PC-9 (cell line): ENCODE measurements at regions not wholly inside any gene's neighbourhood (a gene's known extent, or its start where the extent isn't known, plus 50 kb on each side); places are given as distances from the start of the nearest gene placed in this dataset.

ENCODE experiments used
- CTCF ChIP-seq: fragments of 200-600 bp; sonication (generic); conservative IDR thresholded peaks from 2 replicates; pipeline ENCODE4 v1.6.1; 2017; ENCODE audit warnings: mixed run types, antibody characterized with exemption, mild to moderate bottlenecking, moderate library complexity
- EZH2 ChIP-seq: fragments of 200-600 bp; sonication (generic); IDR thresholded peaks from 2 replicates; pipeline ENCODE4 v1.8.0; 2017; ENCODE audit warnings: antibody characterized with exemption, low read depth

- no peak for TF ChIP-seq CTCF
- no peak for TF ChIP-seq EZH2
Measured at GRCh38 chr13:83214452-83214851, 667.8 kb downstream of the SLITRK1 start.
